ENCODE measurements at regions not wholly inside any gene's neighbourhood (a gene's known extent, or its start where the extent isn't known, plus 50 kb on each side); places are given as distances from the start of the nearest gene placed in this dataset.

DNA sequence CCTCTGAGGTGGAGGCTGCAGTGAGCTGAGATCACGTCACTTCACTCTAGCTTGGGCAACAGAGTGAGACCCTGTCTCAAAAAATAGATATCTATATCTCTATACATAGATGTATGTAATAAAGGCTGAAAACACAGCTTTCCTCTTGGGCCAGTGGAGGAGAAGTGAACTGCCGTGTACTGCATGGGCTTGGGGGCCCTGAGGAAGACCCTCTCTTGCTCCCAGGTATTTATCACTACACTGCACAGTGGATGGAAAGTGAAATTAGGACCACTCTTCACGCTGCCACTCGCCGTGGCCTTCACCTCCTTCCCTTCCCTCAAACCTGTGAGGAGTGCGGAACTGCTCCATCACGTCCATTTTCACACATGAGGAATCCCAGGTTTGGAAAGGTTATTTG, 68.8 kb upstream of the SIAH1 start:
- Histone ChIP-seq H3K4me1 (ENCODE audit: control insufficient read depth, insufficient read depth, low read length) (no peaks in the 10 kb centered on the region), H3K9ac (ENCODE audit: extremely low read depth, low read length, poor library complexity, severe bottlenecking) (no peak overlapping the region), H3K36me3 (ENCODE audit: control insufficient read depth, insufficient read depth, low read length) (no peaks in the 10 kb centered on the region), H3K9me3 (ENCODE audit: control insufficient read depth, low read length) (no peaks in the 10 kb centered on the region), H3K27me3 (ENCODE audit: control insufficient read depth, insufficient read depth, low read length, poor library complexity, severe bottlenecking) (no peaks in the 10 kb centered on the region), H3K4me3 (ENCODE audit: low read length) (no peak overlapping the region), H3K27ac (ENCODE audit: low read depth, low read length) (no peak overlapping the region)
- Mint-ChIP-seq H3K27ac (no peak overlapping the region), H3K9me3 (no peaks in the 10 kb centered on the region), H3K4me3 (no peak overlapping the region), H3K4me1 (no peaks in the 10 kb centered on the region), H3K36me3 (ENCODE audit: low read depth) (no peaks in the 10 kb centered on the region), H3K27me3 (ENCODE audit: insufficient read depth) (no peaks in the 10 kb centered on the region)
- DNase-seq: no peak
- TF ChIP-seq, protein P1, sequence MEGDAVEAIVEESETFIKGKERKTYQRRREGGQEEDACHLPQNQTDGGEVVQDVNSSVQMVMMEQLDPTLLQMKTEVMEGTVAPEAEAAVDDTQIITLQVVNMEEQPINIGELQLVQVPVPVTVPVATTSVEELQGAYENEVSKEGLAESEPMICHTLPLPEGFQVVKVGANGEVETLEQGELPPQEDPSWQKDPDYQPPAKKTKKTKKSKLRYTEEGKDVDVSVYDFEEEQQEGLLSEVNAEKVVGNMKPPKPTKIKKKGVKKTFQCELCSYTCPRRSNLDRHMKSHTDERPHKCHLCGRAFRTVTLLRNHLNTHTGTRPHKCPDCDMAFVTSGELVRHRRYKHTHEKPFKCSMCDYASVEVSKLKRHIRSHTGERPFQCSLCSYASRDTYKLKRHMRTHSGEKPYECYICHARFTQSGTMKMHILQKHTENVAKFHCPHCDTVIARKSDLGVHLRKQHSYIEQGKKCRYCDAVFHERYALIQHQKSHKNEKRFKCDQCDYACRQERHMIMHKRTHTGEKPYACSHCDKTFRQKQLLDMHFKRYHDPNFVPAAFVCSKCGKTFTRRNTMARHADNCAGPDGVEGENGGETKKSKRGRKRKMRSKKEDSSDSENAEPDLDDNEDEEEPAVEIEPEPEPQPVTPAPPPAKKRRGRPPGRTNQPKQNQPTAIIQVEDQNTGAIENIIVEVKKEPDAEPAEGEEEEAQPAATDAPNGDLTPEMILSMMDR (conservative IDR thresholded peaks at IDR 0.05): no peak
- WGBS, 2 experiments (ENCODE audit: insufficient coverage in 1 of 2, insufficient read length in 1 of 2): 98 to 100% methylated on average over 4 to 7 of the region's 7 CpGs

DNA sequence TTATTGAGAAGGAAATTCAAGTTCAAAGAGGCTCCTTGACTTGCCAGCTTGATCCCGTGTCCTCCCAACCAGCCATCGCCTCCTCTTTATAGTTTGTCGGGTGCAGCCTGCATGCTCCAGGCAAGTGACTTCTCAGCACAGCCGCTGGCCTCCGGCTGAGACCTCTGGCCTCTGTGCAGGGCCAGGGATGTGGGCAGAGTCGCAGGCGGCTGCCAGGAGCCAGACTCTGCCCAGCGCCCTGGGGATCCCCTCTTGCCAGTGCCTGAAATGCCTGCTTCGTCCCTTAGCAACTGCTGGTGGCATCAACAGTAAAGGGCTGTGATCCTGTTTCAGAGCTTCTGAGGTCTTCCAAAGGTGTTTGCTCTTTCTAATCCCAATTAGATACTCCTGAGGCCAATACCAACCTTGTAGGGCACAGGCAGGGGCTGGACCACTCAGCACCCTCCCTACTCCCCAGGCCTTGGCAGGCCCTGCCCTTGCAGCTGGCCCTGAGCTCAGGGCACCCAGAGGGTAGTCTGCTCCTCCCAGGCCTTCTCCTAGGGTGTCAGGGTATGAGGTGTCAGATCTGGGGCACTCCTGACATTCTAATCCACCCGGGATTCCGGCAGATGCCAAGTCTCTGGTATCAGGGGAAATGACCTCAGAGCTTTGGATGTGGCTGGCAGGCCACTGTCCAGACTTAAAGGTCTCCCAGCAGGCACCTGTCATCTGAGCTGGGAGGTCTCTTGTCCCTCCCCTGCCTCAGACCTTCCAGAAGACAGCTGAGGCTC, 68.0 kb upstream of the SIAH1 start:
- Histone ChIP-seq H3K36me3 (ENCODE audit: control insufficient read depth, insufficient read depth, low read length) (no peaks in the 10 kb centered on the region), H3K4me1 (ENCODE audit: control insufficient read depth, insufficient read depth, low read length) (no peaks in the 10 kb centered on the region), H3K4me3 (ENCODE audit: low read length) (no peak overlapping the region), H3K27me3 (ENCODE audit: control insufficient read depth, insufficient read depth, low read length, poor library complexity, severe bottlenecking) (no peaks in the 10 kb centered on the region), H3K9me3 (ENCODE audit: control insufficient read depth, low read length) (no peaks in the 10 kb centered on the region), H3K9ac (ENCODE audit: extremely low read depth, low read length, poor library complexity, severe bottlenecking) (no peak overlapping the region), H3K27ac (ENCODE audit: low read depth, low read length) (no peak overlapping the region)
- H3K36me3 Mint-ChIP-seq (ENCODE audit: low read depth): no peaks in the 10 kb centered on the region
- 87 to 92% methylated on average over 5 to 11 of the region's 11 CpGs for WGBS, 2 experiments (ENCODE audit: insufficient coverage in 1 of 2, insufficient read length in 1 of 2)
- H3K27me3 Mint-ChIP-seq (ENCODE audit: insufficient read depth): no peaks in the 10 kb centered on the region
- H3K4me1 Mint-ChIP-seq: no peaks in the 10 kb centered on the region
- no peak for DNase-seq
- H3K27ac Mint-ChIP-seq: no peak overlapping the region
- H3K4me3 Mint-ChIP-seq: no peak overlapping the region
- H3K9me3 Mint-ChIP-seq: no peaks in the 10 kb centered on the region
- TF ChIP-seq, protein P1 (conservative IDR thresholded peaks at IDR 0.05): no peak

DNA sequence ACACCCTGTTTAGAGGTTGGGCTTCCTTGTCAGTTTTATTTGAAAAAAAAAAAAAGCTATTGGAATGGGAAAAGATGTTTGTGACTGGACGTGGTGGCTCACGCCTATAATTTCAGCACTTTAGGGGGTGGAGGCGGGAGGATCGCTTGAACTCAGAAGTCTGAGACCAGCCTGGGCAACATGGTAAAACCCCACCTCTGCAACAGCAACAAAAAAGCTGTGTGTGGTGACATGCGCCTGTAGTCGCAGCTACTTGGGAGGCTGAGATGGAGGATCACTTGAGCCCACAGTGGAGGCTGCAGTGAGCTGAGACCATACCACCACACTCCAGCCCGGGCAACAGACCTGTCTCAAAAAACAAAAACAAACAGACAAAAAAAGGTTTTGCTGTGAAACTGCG, 66.1 kb upstream of the SIAH1 start:
- Histone ChIP-seq H3K36me3 (ENCODE audit: control insufficient read depth, insufficient read depth, low read length) (no peaks in the 10 kb centered on the region), H3K27ac (ENCODE audit: low read depth, low read length) (no peak overlapping the region), H3K9ac (ENCODE audit: extremely low read depth, low read length, poor library complexity, severe bottlenecking) (no peak overlapping the region), H3K27me3 (ENCODE audit: control insufficient read depth, insufficient read depth, low read length, poor library complexity, severe bottlenecking) (no peaks in the 10 kb centered on the region), H3K4me3 (ENCODE audit: low read length) (no peak overlapping the region), H3K9me3 (ENCODE audit: control insufficient read depth, low read length) (no peaks in the 10 kb centered on the region), H3K4me1 (ENCODE audit: control insufficient read depth, insufficient read depth, low read length) (no peaks in the 10 kb centered on the region)
- TF ChIP-seq, protein P1 (conservative IDR thresholded peaks at IDR 0.05): no peak
- H3K4me1 Mint-ChIP-seq: no peaks in the 10 kb centered on the region
- H3K36me3 Mint-ChIP-seq (ENCODE audit: low read depth): no peaks in the 10 kb centered on the region
- no peak overlapping the region for H3K27ac Mint-ChIP-seq
- H3K27me3 Mint-ChIP-seq (ENCODE audit: insufficient read depth): no peaks in the 10 kb centered on the region
- H3K9me3 Mint-ChIP-seq: no peaks in the 10 kb centered on the region
- no peak for DNase-seq
- WGBS, 2 experiments (ENCODE audit: insufficient coverage in 1 of 2, insufficient read length in 1 of 2): 94 to 97% methylated on average over 6 to 8 of the region's 8 CpGs
- no peak overlapping the region for H3K4me3 Mint-ChIP-seq

All from endodermal cell (in vitro differentiated cells).